ENCODE measurements at regions not wholly inside any gene's neighbourhood (a gene's known extent, or its start where the extent isn't known, plus 50 kb on each side); places are given as distances from the start of the nearest gene placed in this dataset.

GRCh38 chr4:81351654-81352445, 119.9 kb downstream of the RASGEF1B start:
- no peak for TF ChIP-seq Cebpa-rat (IDR thresholded peaks at IDR 0.05)
- no peak overlapping the region for H3K27ac ChIP-seq

GRCh38 chr4:81350040-81350439, 121.7 kb downstream of the RASGEF1B start:
- peaks cover 0 to 7% (median 0%) of the 10 kb centered on the region in 11 experiments; a peak in 3 of 22 replicates for H3K9me3 ChIP-seq (replicated peaks in 1 of 11)
- H3K9ac ChIP-seq = no peak overlapping the region
- H3K4me2 ChIP-seq = no peak overlapping the region
- H3K36me3 ChIP-seq = no peaks in the 10 kb centered on the region
- H3K4me3 ChIP-seq = no peak overlapping the region
- no peaks in the 10 kb centered on the region for H3K27me3 ChIP-seq
- H3K4me1 ChIP-seq = no peaks in the 10 kb centered on the region
- TF ChIP-seq Cebpa-rat (IDR thresholded peaks at IDR 0.05) = no peak
- H3K27ac ChIP-seq = no peak overlapping the region
- H4K20me1 ChIP-seq = no peaks in the 10 kb centered on the region

More at GRCh38 chr4:81351654-81352445, 119.9 kb downstream of the RASGEF1B start:
- Histone ChIP-seq H3K4me1 (no peaks in the 10 kb centered on the region), H4K20me1 (no peaks in the 10 kb centered on the region), H3K9ac (no peak overlapping the region), H3K27me3 (no peaks in the 10 kb centered on the region), H3K36me3 (no peaks in the 10 kb centered on the region), H3K9me3 (replicated peaks in 1 of 11) (no peaks in the 10 kb centered on the region), H3K4me3 (no peak overlapping the region), H3K4me2 (no peak overlapping the region)

- H3K4me1 ChIP-seq = no peaks in the 10 kb centered on the region
- H3K4me3 ChIP-seq = no peak overlapping the region
- no peaks in the 10 kb centered on the region for H3K36me3 ChIP-seq
- no peaks in the 10 kb centered on the region for H4K20me1 ChIP-seq
- no peak overlapping the region for H3K4me2 ChIP-seq
- no peak overlapping the region for H3K27ac ChIP-seq
- no peaks in the 10 kb centered on the region for H3K27me3 ChIP-seq
- peaks cover 0 to 7% (median 0%) of the 10 kb centered on the region in 11 experiments; a peak in 4 of 22 replicates for H3K9me3 ChIP-seq (replicated peaks in 1 of 11)
- no peak overlapping the region for H3K9ac ChIP-seq
- TF ChIP-seq Cebpa-rat (IDR thresholded peaks at IDR 0.05) = no peak
Measured at GRCh38 chr4:81348778-81349094, 123.0 kb downstream of the RASGEF1B start.

- no peak overlapping the region for H3K4me3 ChIP-seq
- no peak overlapping the region for H3K4me2 ChIP-seq
- H3K36me3 ChIP-seq = no peaks in the 10 kb centered on the region
- no peak for TF ChIP-seq Cebpa-rat (IDR thresholded peaks at IDR 0.05)
- no peak overlapping the region for H3K9ac ChIP-seq
- no peaks in the 10 kb centered on the region for H3K27me3 ChIP-seq
- H3K27ac ChIP-seq = no peak overlapping the region
- H3K4me1 ChIP-seq = no peaks in the 10 kb centered on the region
- H3K9me3 ChIP-seq (replicated peaks in 1 of 11) = peaks cover 0 to 7% (median 0%) of the 10 kb centered on the region in 11 experiments; a peak in 4 of 22 replicates
- H4K20me1 ChIP-seq = no peaks in the 10 kb centered on the region
Measured at GRCh38 chr4:81348086-81348777, 123.5 kb downstream of the RASGEF1B start.

- no peaks in the 10 kb centered on the region for H3K27me3 ChIP-seq
- H3K36me3 ChIP-seq = no peaks in the 10 kb centered on the region
- H3K9ac ChIP-seq = no peak overlapping the region
- no peaks in the 10 kb centered on the region for H3K4me1 ChIP-seq
- H4K20me1 ChIP-seq = no peaks in the 10 kb centered on the region
- H3K4me2 ChIP-seq = no peak overlapping the region
- no peak overlapping the region for H3K27ac ChIP-seq
- peaks cover 0 to 7% (median 0%) of the 10 kb centered on the region in 11 experiments; a peak in 5 of 22 replicates for H3K9me3 ChIP-seq (replicated peaks in 1 of 11)
- H3K4me3 ChIP-seq = no peak overlapping the region
- TF ChIP-seq Cebpa-rat (IDR thresholded peaks at IDR 0.05) = no peak
Measured at GRCh38 chr4:81346719-81347118, 125.0 kb downstream of the RASGEF1B start.

GRCh38 chr4:81343536-81343935, 128.2 kb downstream of the RASGEF1B start:
- Histone ChIP-seq H3K27me3 (no peaks in the 10 kb centered on the region), H3K36me3 (no peaks in the 10 kb centered on the region), H3K4me1 (no peaks in the 10 kb centered on the region), H3K27ac (no peak overlapping the region), H3K9me3 (replicated peaks in 1 of 11) (peaks cover 0 to 7% (median 0%) of the 10 kb centered on the region in 11 experiments; a peak in 5 of 22 replicates), H3K4me3 (no peak overlapping the region), H3K9ac (no peak overlapping the region), H3K4me2 (no peak overlapping the region), H4K20me1 (no peaks in the 10 kb centered on the region)
- TF ChIP-seq Cebpa-rat (IDR thresholded peaks at IDR 0.05) = no peak

- Histone ChIP-seq H4K20me1 (no peaks in the 10 kb centered on the region), H3K27ac (no peak overlapping the region), H3K4me2 (no peak overlapping the region), H3K4me1 (no peaks in the 10 kb centered on the region), H3K9me3 (replicated peaks in 1 of 11) (peaks cover 0 to 7% (median 0%) of the 10 kb centered on the region in 11 experiments; a peak in 5 of 22 replicates), H3K9ac (no peak overlapping the region), H3K36me3 (no peaks in the 10 kb centered on the region), H3K27me3 (no peaks in the 10 kb centered on the region), H3K4me3 (no peak overlapping the region)
- TF ChIP-seq Cebpa-rat (IDR thresholded peaks at IDR 0.05) = no peak
Measured at GRCh38 chr4:81343046-81343445, 128.0 kb upstream of the PRKG2 start.

GRCh38 chr4:81337211-81337610, 122.2 kb upstream of the PRKG2 start:
- no peak overlapping the region for H3K9ac ChIP-seq
- no peaks in the 10 kb centered on the region for H3K9me3 ChIP-seq (replicated peaks in 1 of 11)
- H3K27me3 ChIP-seq = no peaks in the 10 kb centered on the region
- H3K4me2 ChIP-seq = no peak overlapping the region
- H4K20me1 ChIP-seq = no peaks in the 10 kb centered on the region
- H3K4me1 ChIP-seq = no peaks in the 10 kb centered on the region
- H3K36me3 ChIP-seq = no peaks in the 10 kb centered on the region
- H3K27ac ChIP-seq = no peak overlapping the region
- H3K4me3 ChIP-seq = no peak overlapping the region
- TF ChIP-seq Cebpa-rat (IDR thresholded peaks at IDR 0.05) = no peak

- Histone ChIP-seq H3K36me3 (no peaks in the 10 kb centered on the region), H4K20me1 (no peaks in the 10 kb centered on the region), H3K4me3 (no peak overlapping the region), H3K9ac (no peak overlapping the region), H3K9me3 (replicated peaks in 1 of 11) (no peaks in the 10 kb centered on the region), H3K27me3 (no peaks in the 10 kb centered on the region), H3K4me1 (no peaks in the 10 kb centered on the region), H3K4me2 (no peak overlapping the region), H3K27ac (no peak overlapping the region)
- no peak for TF ChIP-seq Cebpa-rat (IDR thresholded peaks at IDR 0.05)
Measured at GRCh38 chr4:81335122-81335912, 120.3 kb upstream of the PRKG2 start.
